ENCODE measurements at regions not wholly inside any gene's neighbourhood (a gene's known extent, or its start where the extent isn't known, plus 50 kb on each side); places are given as distances from the start of the nearest gene placed in this dataset.

- TF ChIP-seq, protein P1, sequence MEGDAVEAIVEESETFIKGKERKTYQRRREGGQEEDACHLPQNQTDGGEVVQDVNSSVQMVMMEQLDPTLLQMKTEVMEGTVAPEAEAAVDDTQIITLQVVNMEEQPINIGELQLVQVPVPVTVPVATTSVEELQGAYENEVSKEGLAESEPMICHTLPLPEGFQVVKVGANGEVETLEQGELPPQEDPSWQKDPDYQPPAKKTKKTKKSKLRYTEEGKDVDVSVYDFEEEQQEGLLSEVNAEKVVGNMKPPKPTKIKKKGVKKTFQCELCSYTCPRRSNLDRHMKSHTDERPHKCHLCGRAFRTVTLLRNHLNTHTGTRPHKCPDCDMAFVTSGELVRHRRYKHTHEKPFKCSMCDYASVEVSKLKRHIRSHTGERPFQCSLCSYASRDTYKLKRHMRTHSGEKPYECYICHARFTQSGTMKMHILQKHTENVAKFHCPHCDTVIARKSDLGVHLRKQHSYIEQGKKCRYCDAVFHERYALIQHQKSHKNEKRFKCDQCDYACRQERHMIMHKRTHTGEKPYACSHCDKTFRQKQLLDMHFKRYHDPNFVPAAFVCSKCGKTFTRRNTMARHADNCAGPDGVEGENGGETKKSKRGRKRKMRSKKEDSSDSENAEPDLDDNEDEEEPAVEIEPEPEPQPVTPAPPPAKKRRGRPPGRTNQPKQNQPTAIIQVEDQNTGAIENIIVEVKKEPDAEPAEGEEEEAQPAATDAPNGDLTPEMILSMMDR (IDR thresholded peaks at IDR 0.05 in 8 of 11, conservative IDR thresholded peaks at IDR 0.05 in 3 of 11) = no peak
- TF ChIP-seq POLR2AphosphoS5 (IDR thresholded peaks at IDR 0.05) (no peak), POLR2A (IDR thresholded peaks at IDR 0.05) (no peak)
These were observed 1747.2 kb upstream of the RAG2 start for GRCh38 chr11:38345286-38345685.

Measured in spleen (tissue), 7 donors.